ENCODE measurements at regions not wholly inside any gene's neighbourhood (a gene's known extent, or its start where the extent isn't known, plus 50 kb on each side); places are given as distances from the start of the nearest gene placed in this dataset.
"Not testable (repeated sequence)": the region's sequence is repeated elsewhere in the genome, so short reads cannot be mapped to it uniquely, and the experiment has no call there.

DNA sequence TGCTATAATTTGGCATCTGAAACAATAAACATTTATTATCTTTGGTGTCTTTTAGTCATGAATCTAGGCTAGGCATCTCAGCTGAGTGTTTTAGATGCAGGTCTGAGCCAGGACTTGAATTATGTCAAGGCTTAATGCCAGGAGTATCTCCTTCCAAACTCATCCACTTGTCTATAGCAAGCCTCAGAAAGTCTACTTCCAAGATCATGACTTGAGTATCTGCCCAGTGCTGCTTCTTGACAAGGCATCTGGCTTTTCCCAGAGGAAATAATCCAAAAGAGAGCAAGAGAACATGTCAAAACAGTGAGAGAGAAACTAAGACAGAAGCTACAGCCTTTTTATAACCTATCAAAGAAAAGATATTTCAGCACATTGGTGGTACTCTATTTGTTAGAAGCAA lies 1052.1 kb upstream of the PCDH10 start:
- DNase-seq: no peak

DNA sequence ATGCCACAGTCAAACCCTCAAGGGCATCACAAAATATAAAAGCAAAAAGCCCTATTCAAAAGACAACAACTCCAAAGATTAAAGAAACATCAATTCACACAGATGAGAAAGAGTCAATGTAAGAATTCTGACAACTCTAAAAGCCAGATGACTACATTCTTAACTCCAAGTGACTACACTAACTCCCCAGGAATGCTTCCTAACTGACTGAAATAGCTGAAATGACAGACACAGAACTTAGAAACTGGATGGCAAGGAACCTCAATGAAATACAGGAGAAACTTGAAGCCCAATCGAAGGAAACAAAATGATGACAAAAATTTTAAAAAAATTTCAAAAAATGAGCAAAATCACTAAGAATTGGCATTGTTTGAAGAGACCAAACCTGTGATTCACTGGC lies 1047.6 kb upstream of the PCDH10 start:
- DNase-seq: no peak

DNA sequence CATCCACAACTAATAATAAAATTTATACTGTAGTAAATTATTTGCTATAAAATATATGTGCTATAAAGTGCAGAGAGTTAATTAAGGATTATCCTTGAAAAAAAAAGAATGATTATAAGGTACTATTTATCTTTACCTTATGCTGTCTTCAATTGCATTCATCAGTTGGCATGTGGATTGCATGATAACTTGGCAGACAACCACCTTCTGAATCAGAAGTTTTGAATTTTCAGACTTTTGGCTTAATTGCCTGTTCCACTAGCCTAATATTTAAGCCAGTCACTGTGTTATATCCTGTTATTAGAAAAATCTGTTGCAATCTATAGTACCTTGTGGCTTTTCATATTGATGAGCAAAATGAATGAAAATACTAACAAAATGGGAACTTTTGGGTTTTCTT lies 1040.3 kb upstream of the PCDH10 start:
- no peak for DNase-seq

DNA sequence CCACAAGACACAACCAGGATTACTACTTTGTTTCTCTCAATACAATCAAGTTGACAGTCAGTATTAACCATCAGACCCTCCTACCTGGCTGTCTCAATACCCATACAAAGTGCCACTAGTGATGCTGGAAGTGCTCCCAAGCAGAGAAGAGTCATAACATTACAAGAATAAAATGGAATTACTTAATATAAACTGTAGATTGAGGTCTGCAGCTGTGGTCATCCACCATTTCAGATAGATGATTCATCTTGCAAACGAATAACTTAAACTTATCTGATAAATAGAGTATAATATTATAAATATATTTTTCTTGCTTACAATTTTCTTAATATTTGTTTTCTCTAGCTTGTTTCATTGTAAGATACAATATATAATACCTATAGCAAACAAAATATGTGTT lies 1034.2 kb upstream of the PCDH10 start:
- DNase-seq: no peak

DNA sequence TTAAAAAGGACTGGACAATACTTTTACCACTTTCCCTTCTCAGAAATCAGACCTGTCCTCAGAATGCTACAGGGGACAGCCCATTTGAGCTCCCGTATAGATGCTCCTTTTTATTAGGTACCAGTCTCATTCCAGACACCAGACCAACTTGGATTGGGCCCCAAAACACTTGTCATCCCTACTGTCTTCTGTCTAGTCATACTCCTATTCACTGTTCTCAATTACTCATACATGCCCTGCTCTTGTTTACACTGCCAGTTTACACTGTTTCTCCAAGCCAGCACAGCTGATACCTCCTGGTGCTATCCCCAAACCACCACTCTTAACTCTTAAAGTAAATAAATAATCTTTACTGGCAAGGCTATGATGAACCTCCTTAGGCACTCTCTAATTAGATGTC lies 1026.4 kb upstream of the PCDH10 start:
- DNase-seq: not testable (repeated sequence)

DNA sequence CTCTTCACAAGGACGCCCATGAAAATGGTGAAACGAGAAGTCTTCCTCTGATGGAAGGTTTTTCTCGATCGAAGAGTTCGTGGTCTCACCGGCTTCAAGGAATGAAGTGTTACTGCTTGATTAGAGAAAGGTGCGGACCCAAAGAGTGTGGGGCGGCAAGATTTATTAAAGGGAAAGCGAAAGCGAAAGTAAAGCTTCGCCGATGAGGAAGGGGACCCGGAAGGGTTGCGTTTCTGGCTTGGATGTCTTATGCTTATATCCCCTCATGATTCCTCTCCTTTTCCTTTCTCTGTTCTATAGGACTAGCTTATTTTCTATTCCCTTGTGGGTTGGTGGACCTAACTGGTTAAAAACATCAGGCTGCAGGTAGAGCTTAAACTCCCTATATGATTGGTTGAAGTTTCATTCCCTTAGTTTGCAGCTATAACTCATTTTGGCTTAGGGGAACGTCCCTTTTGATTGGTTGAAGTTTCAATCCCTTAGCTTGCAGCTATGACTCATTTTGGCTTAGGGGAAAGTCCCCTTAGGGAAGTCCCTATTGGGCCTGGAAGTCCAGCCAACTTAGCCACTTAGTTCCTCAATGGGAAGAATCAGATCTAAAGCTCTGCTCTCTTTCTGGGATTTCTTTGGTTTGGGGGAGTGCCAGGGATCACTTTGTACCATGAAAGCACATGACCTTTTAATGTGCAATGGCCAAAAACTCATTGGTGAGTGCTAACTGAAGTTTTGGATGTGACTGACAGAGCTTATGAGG lies 1025.0 kb upstream of the PCDH10 start:
- DNase-seq: no peak

DNA sequence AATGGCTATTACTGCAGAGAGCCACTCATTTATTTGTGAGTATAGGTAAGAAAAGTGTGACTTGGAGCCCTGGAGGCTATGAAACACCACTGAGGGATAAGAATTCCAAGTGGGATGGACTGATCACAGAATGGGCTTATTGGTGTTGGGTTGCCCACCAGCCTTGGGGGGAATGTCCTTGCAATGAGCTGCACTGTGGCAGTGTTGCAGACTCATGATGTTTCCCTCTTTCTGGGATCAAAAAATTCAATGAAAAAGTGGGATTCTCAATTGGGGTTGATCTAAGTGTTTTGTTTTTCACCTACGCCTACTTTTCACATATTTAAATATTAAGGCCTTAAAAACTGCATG lies 1024.5 kb upstream of the PCDH10 start:
- no peak for DNase-seq

DNA sequence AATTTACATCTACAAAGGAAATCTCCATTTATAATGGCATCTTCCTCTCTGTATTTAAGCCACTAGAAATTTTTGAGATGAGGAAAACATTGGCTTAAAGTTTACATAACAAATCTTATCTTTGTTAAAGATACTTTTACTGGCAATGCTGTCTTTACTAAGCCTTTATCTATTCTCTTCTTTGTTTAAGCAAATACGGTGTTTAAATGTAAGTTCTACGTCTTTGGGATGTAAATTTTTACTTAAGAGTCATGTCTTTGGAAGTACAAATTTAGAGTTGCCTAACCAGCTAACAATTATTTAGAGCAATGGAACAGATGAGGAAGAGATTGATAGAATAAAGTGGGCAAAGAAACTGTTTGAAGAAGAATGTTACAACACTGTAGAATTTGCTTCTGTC lies 1024.0 kb upstream of the PCDH10 start:
- DNase-seq: no peak

DNA sequence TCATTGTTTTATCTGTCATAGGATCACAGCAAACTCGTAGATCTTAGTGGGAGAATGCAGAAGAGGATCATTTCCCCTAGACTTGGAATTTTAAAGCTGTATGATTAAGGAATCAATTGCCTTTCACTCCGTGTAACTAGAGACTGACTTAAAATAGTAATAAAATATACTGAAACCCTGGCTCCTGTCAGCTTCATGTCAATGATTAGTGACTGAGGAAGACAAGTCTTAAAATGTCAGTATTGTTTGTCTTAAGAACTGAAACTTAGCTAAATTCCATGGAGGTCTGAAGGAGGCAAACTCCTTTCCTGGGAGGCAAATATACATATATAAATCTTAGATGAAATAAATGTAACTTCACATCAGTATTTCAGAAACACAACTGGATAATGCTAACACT lies 1016.7 kb upstream of the PCDH10 start:
- DNase-seq: no peak

DNA sequence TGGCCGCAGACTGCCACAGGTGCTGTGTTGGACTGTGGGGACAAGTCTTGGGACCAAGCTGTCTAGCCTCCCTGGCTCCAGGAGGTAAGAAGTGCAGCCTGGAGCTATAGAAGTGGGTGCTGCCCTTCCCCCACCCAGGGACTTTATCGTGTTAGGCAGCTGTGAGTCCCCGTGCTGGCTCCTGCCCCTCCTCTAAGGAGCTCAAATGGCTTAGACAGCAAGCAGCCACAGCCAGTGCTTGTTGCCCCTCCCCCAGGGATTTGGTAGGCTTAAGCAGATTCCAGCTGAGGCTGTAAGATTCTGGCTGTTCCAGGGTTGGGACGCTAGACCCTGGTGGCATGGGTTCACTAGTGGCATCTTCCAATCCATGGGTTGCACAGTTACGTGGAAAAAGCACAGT lies 979.4 kb upstream of the PCDH10 start:
- no peak for DNase-seq

DNA sequence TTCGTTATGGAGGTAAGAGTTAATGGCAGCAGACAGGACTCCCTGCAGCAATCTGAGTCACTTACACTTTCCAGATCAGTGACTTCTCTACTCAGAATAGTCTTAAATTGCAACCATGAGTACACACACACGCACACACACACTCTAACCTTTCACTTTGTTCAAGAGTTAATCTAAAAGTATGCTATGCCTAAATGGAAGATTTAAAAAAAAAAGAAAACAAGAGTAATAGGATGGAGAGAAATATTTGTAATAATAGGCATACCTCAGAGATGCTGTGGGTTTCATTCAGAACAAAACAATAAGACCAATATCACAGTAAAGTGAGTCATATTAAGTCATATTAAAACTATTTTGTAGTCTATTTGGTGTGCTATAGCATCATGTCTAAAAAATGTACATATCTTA lies 969.1 kb upstream of the PCDH10 start:
- no peak for DNase-seq

DNA sequence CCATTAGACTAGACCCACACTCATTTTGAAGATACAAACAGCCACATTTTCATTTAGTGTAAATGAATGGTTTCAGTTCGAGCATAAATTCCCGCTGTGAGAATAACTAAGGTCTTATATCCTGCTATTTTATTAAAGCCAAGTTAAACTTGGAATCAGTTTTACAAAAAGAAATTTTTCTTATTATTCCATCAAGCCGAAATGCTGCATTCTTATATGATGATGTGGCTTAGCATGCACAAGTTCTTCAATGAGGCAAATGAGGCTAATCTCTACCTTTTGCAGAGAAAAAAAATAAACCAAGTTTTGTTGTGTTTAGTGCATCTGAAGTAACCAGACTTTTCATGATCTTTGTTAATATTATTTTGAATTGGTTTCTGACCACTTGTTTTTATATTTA lies 953.9 kb upstream of the PCDH10 start:
- DNase-seq: no peak

DNA sequence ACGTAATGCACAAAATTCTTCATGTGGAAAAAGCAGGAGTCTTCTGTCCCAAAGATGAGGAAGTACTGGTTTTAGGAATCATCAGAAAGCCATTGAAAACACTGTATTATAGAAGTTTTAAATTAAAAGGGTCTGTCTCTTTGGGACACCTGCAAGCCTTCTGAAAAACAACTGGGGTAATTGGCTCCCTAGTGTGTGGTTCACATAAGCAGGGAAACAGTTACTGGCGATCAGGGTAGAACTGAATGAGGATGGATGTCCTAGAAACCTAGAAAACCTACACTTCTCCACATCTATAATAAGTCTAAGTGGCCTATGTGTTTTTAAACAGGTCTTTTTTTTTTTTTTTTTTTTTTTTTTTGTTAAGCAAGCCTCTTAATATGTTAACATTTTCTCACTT lies 945.5 kb upstream of the PCDH10 start:
- no peak for DNase-seq

DNA sequence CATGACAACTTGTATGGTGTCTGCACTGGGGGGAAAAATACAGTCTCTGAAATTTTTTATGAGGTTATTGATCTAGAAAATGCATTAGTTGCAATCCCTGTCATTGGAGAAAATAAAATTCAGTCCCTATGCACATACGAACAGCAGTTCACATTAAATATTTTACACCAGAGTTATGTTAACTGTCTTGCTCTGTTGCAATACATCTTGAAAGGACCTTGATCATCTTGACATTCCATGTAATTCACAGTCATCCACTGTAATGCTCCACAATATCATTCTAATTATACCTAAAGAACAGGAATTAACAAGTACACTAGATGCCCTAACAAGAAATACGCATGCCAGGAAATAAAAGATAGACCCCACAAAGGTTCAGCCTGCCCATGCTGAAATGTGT lies 934.6 kb upstream of the PCDH10 start:
- no peak for DNase-seq

DNA sequence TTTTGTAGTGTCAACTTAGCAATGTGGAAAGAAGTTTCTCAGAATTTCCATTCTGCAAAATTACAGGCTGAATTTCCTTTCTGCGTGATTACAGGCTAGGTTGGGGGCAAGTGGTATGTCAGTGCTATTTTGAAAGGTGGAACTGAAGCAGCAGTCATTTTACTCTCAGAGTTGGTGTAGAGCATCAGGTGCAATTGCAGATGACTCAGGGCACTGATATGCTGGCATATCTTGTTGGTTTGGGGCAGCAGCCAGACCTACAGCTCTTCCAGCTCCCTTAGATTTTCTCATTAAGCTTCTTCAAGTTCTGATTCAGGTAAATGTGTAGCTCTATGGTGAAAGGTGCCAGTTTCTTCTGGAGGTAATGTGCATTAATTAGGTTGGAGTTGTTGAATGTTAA lies 930.7 kb upstream of the PCDH10 start:
- no peak for DNase-seq

DNA sequence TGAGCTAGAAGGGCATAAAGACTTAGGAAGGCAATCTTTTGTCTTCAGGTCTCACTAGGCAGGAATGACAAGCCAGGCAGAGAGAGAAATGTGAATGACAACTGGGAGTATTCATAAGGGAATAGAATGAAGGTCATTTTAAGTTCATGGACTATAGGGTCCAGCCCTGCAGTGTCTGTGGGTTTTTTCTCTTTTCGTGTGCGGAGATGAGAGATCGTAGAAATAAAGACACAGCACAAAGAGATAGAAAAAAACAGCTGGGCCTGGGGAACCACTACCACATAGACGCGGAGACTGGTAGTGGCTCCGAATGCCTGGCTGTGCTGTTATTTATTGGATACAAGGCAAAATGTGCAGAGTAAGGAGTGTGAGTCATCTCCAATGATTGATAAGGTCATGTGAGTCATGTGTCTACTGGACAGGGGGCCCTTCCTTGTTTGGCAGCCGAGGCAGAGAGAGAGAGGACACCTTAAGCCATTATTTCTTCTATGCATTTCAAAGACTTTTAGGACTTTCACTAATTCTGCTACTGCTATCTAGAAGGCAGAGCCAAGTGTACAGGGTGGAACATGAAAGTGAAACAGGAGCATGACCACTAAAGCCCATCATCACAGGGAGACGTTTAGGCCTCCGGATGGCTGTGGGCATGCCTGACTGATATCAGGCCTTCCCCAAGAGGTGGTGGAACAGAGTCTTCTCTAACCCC lies 921.8 kb upstream of the PCDH10 start:
- no peak for DNase-seq

DNA sequence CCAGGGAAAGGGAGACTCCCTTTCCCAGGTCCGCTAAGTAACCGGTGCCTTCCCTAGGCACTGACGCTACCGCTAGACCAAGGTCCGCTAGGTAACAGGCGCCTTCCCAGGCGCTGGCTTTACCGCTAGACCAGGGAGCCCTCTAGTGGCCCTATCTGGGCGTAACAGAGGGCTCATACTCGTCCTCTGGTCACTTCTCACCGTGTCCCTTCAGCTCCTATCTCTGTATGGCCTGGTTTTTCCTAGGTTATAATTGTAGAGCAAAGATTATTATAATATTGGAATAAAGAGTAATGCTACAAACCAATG lies 921.3 kb upstream of the PCDH10 start:
- DNase-seq: not testable (repeated sequence)

DNA sequence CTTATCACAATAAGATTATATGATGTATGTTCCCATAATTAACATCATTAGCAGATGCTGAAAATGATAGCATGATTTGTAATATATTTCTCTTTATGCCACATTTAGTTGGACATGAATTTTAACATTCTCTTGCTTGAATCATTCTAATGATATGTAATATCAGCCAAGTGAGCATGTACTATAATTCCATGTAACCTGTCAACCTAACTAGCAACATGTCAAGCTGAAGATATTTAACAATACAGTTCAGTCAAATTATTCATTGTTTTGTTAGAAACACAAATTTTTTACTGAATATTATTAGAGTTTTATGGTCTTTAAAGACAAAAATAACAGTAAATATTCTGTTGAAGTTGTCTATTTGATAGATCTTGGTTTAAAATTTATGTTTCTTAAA lies 920.4 kb upstream of the PCDH10 start:
- DNase-seq: no peak

DNA sequence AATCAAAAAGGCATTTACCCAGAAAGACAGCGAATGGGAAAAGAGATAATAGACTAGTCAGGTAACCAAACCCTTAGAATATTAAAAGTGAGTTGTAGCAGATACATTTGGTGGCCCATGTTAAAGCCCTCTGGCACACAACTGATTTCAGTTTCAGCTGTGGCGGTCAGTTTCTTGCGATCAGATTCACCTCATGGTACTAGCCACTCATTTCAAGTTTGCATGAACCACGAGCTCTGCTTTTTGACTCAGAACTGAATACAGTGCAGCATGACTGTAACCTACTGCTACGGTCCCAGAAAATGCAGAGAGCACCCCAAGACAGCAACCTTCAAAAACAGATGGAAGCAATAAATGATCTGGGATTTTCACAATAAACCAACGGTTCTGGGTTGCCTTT lies 919.1 kb upstream of the PCDH10 start:
- DNase-seq: no peak

DNA sequence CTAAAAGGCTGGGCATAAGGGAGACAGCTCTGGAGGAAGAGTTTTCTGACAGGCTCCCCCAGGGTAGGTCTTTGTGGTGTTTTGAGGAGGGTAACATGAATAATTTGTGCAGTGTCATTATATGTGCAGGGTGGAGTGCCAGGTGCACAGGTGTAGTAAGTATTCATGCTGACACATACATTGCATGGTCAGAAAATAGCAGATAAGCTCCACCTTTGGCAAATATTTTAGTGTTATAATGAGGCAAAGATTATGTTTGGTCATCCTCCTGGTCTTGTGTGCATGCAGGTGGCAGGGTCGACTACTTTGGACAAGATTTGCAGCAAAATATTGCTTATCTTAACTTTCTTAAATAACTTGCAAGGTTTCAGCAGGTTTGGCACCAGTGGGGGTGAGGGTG lies 910.4 kb upstream of the PCDH10 start:
- DNase-seq: no peak

DNA sequence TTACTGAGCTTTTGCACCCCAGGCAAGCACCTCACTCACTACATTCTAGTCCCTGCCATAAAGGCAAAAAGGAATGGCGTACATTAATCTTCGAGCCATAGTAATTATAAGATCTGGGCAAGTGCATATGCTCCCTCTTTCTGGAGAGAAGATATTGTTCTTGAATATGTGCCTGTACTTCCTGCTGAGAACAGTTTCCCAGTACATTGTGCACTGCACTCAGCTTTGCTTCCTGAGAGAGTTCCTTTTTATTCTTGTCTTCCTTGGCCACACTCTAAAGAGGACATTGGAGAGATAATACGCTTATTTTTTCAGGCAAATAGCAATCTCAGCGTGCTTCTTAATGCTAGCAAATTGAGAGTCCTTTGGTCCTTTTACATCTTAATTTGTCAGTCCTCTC lies 909.0 kb upstream of the PCDH10 start:
- no peak for DNase-seq

DNA sequence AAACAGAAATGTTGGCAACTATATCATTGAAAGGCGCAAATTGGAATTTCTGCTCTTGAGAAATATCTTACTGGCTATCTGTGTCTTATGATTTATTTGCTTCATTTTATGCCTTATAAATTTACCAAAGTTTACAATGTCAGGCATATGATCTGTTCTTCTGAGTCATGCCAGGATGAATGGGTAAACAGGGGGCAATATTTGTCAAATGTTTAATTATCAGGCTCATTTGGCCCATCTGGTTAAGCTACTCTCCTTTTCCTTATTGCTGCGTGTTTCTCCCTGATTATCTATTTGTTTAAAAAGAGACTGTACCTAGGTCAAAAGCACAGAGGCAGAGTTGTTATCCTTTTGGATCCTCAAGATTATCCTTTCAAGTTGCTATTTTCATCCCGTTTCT lies 903.8 kb upstream of the PCDH10 start:
- DNase-seq: no peak

DNA sequence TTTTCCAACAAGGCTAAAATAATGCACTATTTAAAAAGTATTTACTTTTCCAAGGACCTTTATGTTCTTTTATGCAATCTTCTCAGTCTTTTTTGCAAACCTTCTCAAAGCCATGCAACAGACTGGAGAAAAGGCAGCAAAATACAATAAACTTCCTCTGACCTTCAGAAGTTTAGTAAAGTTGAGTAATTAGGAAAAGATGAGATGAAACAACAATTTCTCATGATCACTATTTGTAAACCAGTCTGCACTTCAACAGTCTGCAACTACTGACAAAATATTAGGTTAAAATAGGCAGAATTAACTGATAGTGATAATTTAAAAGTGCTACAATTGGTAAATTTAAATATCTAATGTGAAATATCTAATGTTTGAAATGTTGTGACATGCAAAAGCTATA lies 884.9 kb upstream of the PCDH10 start:
- no peak for DNase-seq

DNA sequence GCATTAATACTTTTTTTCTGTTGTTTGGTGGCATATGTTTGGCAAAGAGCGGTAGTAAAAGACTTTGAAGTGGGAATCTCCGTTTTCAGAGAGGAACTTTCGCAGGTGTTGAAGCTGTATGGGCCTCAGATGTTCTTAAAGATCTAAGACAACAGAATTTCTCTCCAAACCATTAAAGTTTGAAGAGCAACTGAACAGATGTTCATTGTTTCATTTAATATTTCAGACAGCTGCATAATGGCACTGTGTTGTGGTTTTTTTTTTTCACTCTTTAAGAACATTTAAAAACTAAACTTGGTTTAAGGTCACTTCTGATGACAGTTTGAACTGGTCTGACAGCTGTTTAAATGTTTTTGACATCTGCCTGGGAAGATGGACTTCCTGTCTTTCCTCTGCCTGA lies 882.7 kb upstream of the PCDH10 start:
- DNase-seq: no peak

DNA sequence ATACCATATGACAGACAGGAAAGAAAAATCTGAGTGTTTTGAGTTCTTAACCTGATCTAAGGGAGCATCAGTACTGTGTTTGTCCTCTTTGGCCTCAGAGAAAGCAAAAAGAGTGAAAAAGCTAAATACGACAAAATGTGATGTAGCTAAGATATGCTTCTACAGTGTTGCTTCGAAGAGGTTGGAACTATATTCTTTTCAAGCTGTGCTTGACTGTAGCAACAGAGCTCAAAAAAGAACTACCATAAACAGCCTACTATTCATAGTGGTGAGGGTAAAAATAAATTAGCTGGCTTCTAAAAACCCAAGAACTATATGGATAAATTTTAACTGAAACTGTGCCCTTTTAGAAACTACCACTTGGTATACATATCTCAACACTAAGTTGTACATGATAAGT lies 881.8 kb upstream of the PCDH10 start:
- no peak for DNase-seq
